ENCODE measurements at regions not wholly inside any gene's neighbourhood (a gene's known extent, or its start where the extent isn't known, plus 50 kb on each side); places are given as distances from the start of the nearest gene placed in this dataset.

GRCh38 chr14:58912287-58912686 is 274.5 kb downstream of the DACT1 start:
- no peak for TF ChIP-seq CTCF (IDR thresholded peaks at IDR 0.05)
- no peak overlapping the region for H3K4me3 Mint-ChIP-seq (ENCODE audit: unreplicated experiment)
- no peak overlapping the region for H3K27ac Mint-ChIP-seq (ENCODE audit: unreplicated experiment)
- H3K27me3 Mint-ChIP-seq (ENCODE audit: unreplicated experiment), result no peaks in the 10 kb centered on the region
- H3K36me3 Mint-ChIP-seq (ENCODE audit: unreplicated experiment), result no peaks in the 10 kb centered on the region
- no peaks in the 10 kb centered on the region for H3K9me3 Mint-ChIP-seq (ENCODE audit: unreplicated experiment)
- no peak for DNase-seq (ENCODE audit: extremely low spot score, unreplicated experiment)
- peaks cover 4% of the 10 kb centered on the region for H3K4me1 Mint-ChIP-seq (ENCODE audit: unreplicated experiment)

- Mint-ChIP-seq H3K4me1 (ENCODE audit: unreplicated experiment) (peaks cover under 1% of the 10 kb centered on the region), H3K9me3 (ENCODE audit: unreplicated experiment) (no peaks in the 10 kb centered on the region), H3K36me3 (ENCODE audit: unreplicated experiment) (no peaks in the 10 kb centered on the region), H3K4me3 (ENCODE audit: unreplicated experiment) (no peak overlapping the region), H3K27me3 (ENCODE audit: unreplicated experiment) (no peaks in the 10 kb centered on the region), H3K27ac (ENCODE audit: unreplicated experiment) (no peak overlapping the region)
- no peak for TF ChIP-seq CTCF (IDR thresholded peaks at IDR 0.05)
- DNase-seq (ENCODE audit: extremely low spot score, unreplicated experiment), result no peak
Observed at GRCh38 chr14:58912799-58913432, 275.2 kb downstream of the DACT1 start.

GRCh38 chr14:58914279-58914855 is 274.1 kb upstream of the DAAM1 start:
- Mint-ChIP-seq H3K27me3 (ENCODE audit: unreplicated experiment) (no peaks in the 10 kb centered on the region), H3K4me3 (ENCODE audit: unreplicated experiment) (no peak overlapping the region), H3K27ac (ENCODE audit: unreplicated experiment) (no peak overlapping the region), H3K9me3 (ENCODE audit: unreplicated experiment) (no peaks in the 10 kb centered on the region), H3K4me1 (ENCODE audit: unreplicated experiment) (peaks cover 10% of the 10 kb centered on the region), H3K36me3 (ENCODE audit: unreplicated experiment) (no peaks in the 10 kb centered on the region)
- no peak for DNase-seq (ENCODE audit: extremely low spot score, unreplicated experiment)
- TF ChIP-seq CTCF (IDR thresholded peaks at IDR 0.05), result no peak

- Mint-ChIP-seq H3K36me3 (ENCODE audit: unreplicated experiment) (no peaks in the 10 kb centered on the region), H3K4me3 (ENCODE audit: unreplicated experiment) (no peak overlapping the region), H3K9me3 (ENCODE audit: unreplicated experiment) (no peaks in the 10 kb centered on the region), H3K27me3 (ENCODE audit: unreplicated experiment) (no peaks in the 10 kb centered on the region), H3K27ac (ENCODE audit: unreplicated experiment) (no peak overlapping the region), H3K4me1 (ENCODE audit: unreplicated experiment) (peaks cover 10% of the 10 kb centered on the region)
- TF ChIP-seq CTCF (IDR thresholded peaks at IDR 0.05), result no peak
- no peak for DNase-seq (ENCODE audit: extremely low spot score, unreplicated experiment)
Observed at GRCh38 chr14:58915646-58916045, 272.8 kb upstream of the DAAM1 start.

- Mint-ChIP-seq H3K4me1 (ENCODE audit: unreplicated experiment) (peaks cover 15% of the 10 kb centered on the region), H3K27me3 (ENCODE audit: unreplicated experiment) (no peaks in the 10 kb centered on the region), H3K9me3 (ENCODE audit: unreplicated experiment) (no peaks in the 10 kb centered on the region), H3K36me3 (ENCODE audit: unreplicated experiment) (no peaks in the 10 kb centered on the region), H3K27ac (ENCODE audit: unreplicated experiment) (no peak overlapping the region), H3K4me3 (ENCODE audit: unreplicated experiment) (no peak overlapping the region)
- DNase-seq (ENCODE audit: extremely low spot score, unreplicated experiment), result no peak
- no peak for TF ChIP-seq CTCF (IDR thresholded peaks at IDR 0.05)
Observed at GRCh38 chr14:58918066-58918738, 270.3 kb upstream of the DAAM1 start.

Measured in osteocyte (in vitro differentiated cells).